Heart left ventricle (tissue), 13 donors: ENCODE measurements at regions not wholly inside any gene's neighbourhood (a gene's known extent, or its start where the extent isn't known, plus 50 kb on each side); places are given as distances from the start of the nearest gene placed in this dataset.

Experiments
- POLR2A ChIP-seq, 2 donors: fragments of 450-650 bp; IDR thresholded peaks; one replicate each; pipeline ENCODE4 v1.6.1; 2017; ENCODE audit warnings: antibody characterized with exemption in 2 of 2, mild to moderate bottlenecking in 2 of 2, moderate library complexity in 2 of 2
- TF ChIP-seq, protein P1 (sequence below), 12 donors: fragments of 200-600 bp; sonication (generic) in 4 of 12; IDR thresholded peaks; one replicate each; pipeline versions ENCODE4 v1.5.0 to v1.8.0; 2018 to 2022; ENCODE audit warnings: antibody characterized with exemption in 12 of 12, mild to moderate bottlenecking in 5 of 12
- donor health status: ischemic (EF 13 %, LVEDD 7.1; RV severe dilation, severe dysfunction).
- donor health status: DM: no; HTN: yes; CAD: no.
- donor health status: DM: no; HTN: no; CAD: no.
- donor health status: ischemic (EF 25% LVEDD 6.9; RV normal size, moderate dysfunction).
- donor health status: ischemic (EF 25% LVEDD 5.7; RV mildly dilated, moderate dysfunction).
- donor health status: ischemic (EF 35%, LVEDD 5.7; RV mildly dilated, moderate dysfunction).
- donor health status: nonischemic (EF 11% LVEDD 7.7; RV severe dilation, severe dysfunction).
- donor health status: DM: yes; HTN: yes; CAD: no.
- donor health status: PGD.
- donor health status: ischemic (EF 29% LVEDD 5.4; RV normal size, mild dysfunction).
- donor health status: nonischemic (EF 23%, LVEDD 6.1; RV moderate dilation, normal function).

DNA sequence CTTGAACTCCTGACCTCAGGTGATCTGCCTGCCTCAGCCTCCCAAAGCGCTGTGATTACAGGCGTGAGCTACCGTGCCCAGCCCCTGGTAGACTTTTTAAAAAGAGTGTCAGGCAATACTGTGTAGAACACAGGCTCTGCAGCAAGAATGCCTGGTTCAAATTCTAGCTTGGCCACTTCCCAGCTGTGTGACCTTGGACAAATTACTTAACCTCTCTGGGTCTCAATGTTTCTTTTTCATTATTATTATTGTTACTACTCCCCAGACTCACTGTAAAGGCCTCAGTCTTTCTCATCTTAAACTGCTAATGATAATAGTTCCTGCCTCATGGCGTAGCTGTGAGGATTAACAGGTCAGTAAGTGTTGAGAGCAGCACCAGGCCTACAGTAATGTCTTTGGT lies 114.3 kb downstream of the LITAF start:
- TF ChIP-seq, protein P1, sequence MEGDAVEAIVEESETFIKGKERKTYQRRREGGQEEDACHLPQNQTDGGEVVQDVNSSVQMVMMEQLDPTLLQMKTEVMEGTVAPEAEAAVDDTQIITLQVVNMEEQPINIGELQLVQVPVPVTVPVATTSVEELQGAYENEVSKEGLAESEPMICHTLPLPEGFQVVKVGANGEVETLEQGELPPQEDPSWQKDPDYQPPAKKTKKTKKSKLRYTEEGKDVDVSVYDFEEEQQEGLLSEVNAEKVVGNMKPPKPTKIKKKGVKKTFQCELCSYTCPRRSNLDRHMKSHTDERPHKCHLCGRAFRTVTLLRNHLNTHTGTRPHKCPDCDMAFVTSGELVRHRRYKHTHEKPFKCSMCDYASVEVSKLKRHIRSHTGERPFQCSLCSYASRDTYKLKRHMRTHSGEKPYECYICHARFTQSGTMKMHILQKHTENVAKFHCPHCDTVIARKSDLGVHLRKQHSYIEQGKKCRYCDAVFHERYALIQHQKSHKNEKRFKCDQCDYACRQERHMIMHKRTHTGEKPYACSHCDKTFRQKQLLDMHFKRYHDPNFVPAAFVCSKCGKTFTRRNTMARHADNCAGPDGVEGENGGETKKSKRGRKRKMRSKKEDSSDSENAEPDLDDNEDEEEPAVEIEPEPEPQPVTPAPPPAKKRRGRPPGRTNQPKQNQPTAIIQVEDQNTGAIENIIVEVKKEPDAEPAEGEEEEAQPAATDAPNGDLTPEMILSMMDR (IDR thresholded peaks at IDR 0.05): no peak
- no peak for TF ChIP-seq POLR2A (IDR thresholded peaks at IDR 0.05)
